OCI-LY3 (cell line): ENCODE measurements at regions not wholly inside any gene's neighbourhood (a gene's known extent, or its start where the extent isn't known, plus 50 kb on each side); places are given as distances from the start of the nearest gene placed in this dataset.

Experiments
- EZH2phosphoT487 ChIP-seq: fragments of 200-600 bp; shearing (Covaris generic); IDR thresholded peaks from 2 replicates; pipeline ENCODE4 v1.6.1; 2018; ENCODE audit warnings: antibody characterized with exemption, mixed run types, low read depth
- TF ChIP-seq, protein P1 (sequence below): fragments of 200-600, 300-600 bp; sonication (generic); IDR thresholded peaks from 2 replicates; pipeline ENCODE4 v1.5.1; 2014; ENCODE audit warnings: antibody characterized with exemption, low read length, low read depth

DNA sequence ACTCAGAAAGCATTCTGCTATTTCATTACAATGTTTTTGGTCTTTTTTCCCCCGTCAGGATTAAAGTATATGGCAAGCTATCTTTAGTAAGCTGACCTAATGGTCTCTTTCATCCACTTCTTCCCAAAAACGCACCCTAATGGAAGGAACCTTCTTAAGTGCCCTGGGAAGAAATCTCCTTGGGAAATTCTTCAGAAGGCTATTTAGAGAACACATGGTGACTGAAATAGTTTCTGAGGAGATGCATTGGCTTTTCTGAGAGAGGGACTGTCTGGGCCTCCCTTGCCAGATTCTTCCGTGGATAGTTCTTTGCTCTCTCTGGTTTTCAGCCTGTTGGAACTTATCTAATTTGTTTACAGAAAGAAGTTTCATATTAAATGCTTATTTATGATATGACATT is 524.1 kb upstream of the MEF2C start:
- TF ChIP-seq, protein P1, sequence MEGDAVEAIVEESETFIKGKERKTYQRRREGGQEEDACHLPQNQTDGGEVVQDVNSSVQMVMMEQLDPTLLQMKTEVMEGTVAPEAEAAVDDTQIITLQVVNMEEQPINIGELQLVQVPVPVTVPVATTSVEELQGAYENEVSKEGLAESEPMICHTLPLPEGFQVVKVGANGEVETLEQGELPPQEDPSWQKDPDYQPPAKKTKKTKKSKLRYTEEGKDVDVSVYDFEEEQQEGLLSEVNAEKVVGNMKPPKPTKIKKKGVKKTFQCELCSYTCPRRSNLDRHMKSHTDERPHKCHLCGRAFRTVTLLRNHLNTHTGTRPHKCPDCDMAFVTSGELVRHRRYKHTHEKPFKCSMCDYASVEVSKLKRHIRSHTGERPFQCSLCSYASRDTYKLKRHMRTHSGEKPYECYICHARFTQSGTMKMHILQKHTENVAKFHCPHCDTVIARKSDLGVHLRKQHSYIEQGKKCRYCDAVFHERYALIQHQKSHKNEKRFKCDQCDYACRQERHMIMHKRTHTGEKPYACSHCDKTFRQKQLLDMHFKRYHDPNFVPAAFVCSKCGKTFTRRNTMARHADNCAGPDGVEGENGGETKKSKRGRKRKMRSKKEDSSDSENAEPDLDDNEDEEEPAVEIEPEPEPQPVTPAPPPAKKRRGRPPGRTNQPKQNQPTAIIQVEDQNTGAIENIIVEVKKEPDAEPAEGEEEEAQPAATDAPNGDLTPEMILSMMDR, result no peak
- no peak for TF ChIP-seq EZH2phosphoT487
